ENCODE measurements at regions not wholly inside any gene's neighbourhood (a gene's known extent, or its start where the extent isn't known, plus 50 kb on each side); places are given as distances from the start of the nearest gene placed in this dataset.

- TF ChIP-seq PATZ1 (CRISPR knock-in tag; IDR thresholded peaks at IDR 0.05; ENCODE audit: borderline replicate concordance): no peak
- TF ChIP-seq ZFP3 (CRISPR knock-in tag; IDR thresholded peaks at IDR 0.05): no peak
- TF ChIP-seq POU6F1 (CRISPR knock-in tag; IDR thresholded peaks at IDR 0.05; ENCODE audit: borderline replicate concordance, low read depth): no peak
- no peak for TF ChIP-seq ZFP30 (CRISPR knock-in tag; IDR thresholded peaks at IDR 0.05)
- no peak for TF ChIP-seq TSHZ2 (CRISPR knock-in tag; IDR thresholded peaks at IDR 0.05)
- no peak for TF ChIP-seq ARNTL (CRISPR knock-in tag; IDR thresholded peaks at IDR 0.05; ENCODE audit: borderline replicate concordance, low read depth)
- no peak for TF ChIP-seq TOX (CRISPR knock-in tag; IDR thresholded peaks at IDR 0.05; ENCODE audit: borderline replicate concordance)
- ATAC-seq: no peak
Measured at GRCh38 chr5:168005093-168005492, 286.4 kb upstream of the WWC1 start.

GRCh38 chr5:168005936-168006335, 285.5 kb upstream of the WWC1 start:
- ATAC-seq: no peak
- TF ChIP-seq TSHZ2 (CRISPR knock-in tag; IDR thresholded peaks at IDR 0.05) (no peak), ARNTL (CRISPR knock-in tag; IDR thresholded peaks at IDR 0.05; ENCODE audit: borderline replicate concordance, low read depth) (no peak), ZNF8 (CRISPR knock-in tag; IDR thresholded peaks at IDR 0.05) (no peak), PATZ1 (CRISPR knock-in tag; IDR thresholded peaks at IDR 0.05; ENCODE audit: borderline replicate concordance) (no peak), ZFP30 (CRISPR knock-in tag; IDR thresholded peaks at IDR 0.05) (no peak), ZFP3 (CRISPR knock-in tag; IDR thresholded peaks at IDR 0.05) (no peak)

- TF ChIP-seq ZFP3 (CRISPR knock-in tag; IDR thresholded peaks at IDR 0.05) (no peak), CSRNP3 (CRISPR knock-in tag; IDR thresholded peaks at IDR 0.05) (no peak), SNAI2 (CRISPR knock-in tag; IDR thresholded peaks at IDR 0.05) (no peak), ZC3H10 (CRISPR knock-in tag; IDR thresholded peaks at IDR 0.05) (no peak), ARNTL (CRISPR knock-in tag; IDR thresholded peaks at IDR 0.05; ENCODE audit: borderline replicate concordance, low read depth) (no peak), PATZ1 (CRISPR knock-in tag; IDR thresholded peaks at IDR 0.05; ENCODE audit: borderline replicate concordance) (no peak), OSR1 (CRISPR knock-in tag; IDR thresholded peaks at IDR 0.05) (no peak), GLIS3 (CRISPR knock-in tag; IDR thresholded peaks at IDR 0.05) (no peak), ZNF8 (CRISPR knock-in tag; IDR thresholded peaks at IDR 0.05) (no peak), ZNF565 (CRISPR knock-in tag; conservative IDR thresholded peaks at IDR 0.05; ENCODE audit: low read depth) (no peak), CSDC2 (CRISPR knock-in tag; IDR thresholded peaks at IDR 0.05) (no peak), RARB (CRISPR knock-in tag; IDR thresholded peaks at IDR 0.05) (no peak)
- no peak for ATAC-seq
Measured at GRCh38 chr5:168006456-168007130, 284.9 kb upstream of the WWC1 start.

Data from SK-N-SH treated with all-trans-retinoic acid at 6 μM for 48 hours (cell line).